NCI-H146 treated with DMSO at 0.1 percent for 48 hours (cell line): ENCODE measurements at regions not wholly inside any gene's neighbourhood (a gene's known extent, or its start where the extent isn't known, plus 50 kb on each side); places are given as distances from the start of the nearest gene placed in this dataset.

Experiments used
- DNase-seq: peaks from one replicate; lab custom pipeline; 2025; ENCODE audit not compliant: unreplicated experiment; lab: John Stamatoyannopoulos, UW

DNA sequence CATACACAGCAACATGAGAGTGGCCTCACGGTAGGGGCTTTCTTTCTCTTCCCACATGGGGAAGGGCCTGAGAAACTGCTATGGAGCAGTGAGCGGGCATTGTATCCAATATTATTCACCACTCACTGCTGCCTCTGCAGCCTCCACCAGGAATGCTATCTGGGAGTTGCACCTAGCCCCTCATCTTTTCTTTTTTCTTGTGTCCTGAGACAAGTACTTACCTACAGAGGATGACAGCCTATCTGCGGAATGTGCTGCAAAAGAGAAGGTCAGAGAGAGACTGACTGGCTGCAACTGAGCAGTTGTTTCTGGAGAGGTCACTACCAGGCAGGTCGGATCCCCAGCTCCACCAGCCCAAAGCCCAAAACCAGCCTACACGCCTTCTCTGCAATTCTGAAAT is 52.1 kb upstream of the HTATIP2 start:
- DNase-seq: no peak

DNA sequence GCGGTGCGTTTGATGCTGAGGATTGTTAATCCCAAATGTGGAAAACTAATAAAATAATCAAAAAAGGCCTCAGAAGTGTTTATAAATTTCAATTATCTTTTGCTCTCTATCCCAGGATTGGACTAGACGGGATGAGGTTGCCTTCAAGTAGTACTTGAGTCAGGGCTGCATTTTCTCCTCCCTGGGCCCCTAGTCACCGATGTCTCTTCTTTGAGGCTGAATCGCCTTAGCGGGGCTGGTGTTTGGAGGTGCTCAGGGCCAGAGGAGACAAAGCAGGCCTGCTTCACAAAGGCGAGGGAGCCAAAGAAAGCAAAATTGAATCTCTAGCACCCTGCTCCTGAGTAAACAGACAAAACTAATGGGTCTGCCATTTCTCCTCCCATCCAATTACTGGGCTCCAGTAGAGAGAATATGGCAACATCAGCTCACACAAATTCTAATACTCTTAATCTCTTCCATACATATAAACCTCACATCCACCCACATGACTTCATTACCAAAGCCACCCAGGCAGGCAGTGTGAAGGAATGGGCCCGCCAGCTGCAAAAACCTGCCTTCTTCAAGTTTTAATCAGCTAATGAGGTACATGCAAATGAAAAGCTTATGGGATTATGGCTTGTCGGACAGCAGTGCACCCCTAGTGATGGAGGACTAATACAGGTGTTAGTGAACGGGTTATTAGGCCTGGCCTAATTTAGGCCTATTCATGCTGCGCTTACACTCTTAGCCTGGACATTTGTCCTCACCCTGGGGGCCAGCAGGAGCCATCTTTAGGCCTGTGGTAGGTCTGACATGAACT is 52.7 kb upstream of the HTATIP2 start:
- peak; percentile 60 for DNase-seq

DNA sequence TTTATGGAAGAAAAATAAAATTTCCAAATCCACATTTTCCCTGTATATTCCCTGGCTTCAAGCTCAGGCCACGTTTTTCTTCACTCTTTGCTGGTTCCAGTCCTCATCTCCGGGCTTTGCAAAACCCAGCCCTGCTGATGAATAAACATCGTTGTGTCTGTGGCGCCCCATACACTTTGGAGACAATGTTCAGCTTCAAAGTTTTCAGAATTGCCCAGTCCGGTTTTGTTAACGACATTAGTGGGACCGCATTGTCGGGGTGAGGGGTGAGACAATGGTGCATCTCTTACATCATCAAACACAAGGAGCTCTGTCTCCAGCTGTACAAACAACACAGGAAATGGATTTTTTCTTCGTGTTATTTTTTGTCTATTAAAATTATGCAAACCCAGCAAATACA is 53.4 kb upstream of the HTATIP2 start:
- DNase-seq: peak; percentile 54

DNA sequence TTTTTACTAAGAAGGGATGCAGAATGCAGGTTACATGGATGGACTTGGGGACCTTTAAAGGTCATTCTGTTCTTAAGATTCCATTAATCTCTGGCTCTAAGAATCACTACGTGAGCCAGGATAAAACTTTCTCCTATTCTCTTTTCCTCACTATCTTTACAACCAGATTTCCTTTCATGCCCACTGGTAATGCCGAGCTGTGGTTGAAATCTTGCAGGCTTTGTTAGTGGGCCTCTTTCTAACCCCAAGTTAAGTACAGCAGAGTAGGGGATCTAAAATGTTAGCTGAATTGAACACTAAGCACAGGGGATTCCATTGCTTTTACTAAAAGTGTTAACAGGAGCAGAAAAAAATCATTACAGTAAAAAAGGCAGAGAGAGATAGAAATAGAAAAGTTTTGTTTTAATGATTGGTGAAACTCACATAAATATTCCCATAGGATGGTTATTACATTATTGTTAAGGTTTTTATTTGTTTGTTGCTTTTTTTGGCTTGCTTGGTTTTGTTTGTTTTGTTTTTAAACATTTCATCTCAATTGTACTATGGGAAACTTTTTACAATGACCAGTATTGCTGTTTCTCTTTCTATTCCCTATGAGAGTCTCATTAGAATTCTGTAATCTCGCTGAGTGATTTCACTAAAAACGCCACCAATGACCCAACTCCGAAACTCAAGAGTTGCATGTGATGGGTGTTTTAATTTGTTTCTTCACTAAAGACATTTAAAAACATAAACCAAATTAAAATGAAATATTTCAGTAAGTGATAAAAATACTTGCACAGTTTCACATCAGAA is 54.1 kb upstream of the HTATIP2 start:
- DNase-seq: no peak

DNA sequence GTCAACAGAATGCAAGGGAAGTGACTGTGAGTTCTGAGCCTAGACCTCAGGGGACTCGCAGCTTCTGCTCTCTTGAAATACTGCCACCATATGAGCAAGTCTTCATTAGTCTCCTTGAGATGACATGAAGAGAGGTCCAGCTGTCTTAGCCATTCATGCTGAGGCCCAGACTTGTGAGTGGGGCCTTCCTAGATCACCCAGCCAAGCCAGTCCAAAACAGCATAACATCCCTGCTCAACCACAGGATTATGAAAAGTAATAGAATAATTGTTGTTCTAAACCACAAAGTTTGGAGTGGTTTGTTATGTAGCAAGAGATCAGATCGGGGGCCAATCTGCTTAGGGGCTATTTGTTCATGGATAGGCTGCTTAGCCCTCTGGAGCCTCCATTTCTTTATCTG is 54.9 kb upstream of the HTATIP2 start:
- no peak for DNase-seq

DNA sequence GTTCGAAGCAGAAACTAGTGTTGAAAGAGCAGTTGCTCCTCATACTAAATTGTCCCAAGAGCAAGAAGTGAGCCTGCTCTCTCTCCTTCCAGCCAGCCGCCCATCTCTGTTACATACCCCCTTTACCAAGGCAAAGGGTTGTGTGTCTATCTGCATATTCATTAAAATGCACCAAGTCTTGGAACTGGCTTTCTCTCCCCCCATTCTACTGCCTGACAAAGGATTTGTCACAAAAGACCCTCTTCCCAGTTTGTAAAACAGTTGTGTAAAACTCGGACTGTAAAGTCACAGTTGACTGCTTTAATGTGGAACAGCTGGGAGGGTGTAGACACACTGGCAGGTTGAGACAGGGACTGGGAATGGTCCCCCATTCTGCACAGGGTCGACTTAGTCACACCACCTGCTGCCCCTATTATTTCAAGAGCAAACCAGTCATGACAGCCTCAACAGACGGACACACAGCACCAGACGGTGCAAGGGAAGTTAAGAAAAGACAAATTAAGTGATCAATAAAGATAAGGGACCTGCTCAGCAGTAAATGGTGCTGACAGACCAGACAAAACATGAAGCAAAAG is 60.0 kb upstream of the HTATIP2 start:
- peak; percentile 69 for DNase-seq

DNA sequence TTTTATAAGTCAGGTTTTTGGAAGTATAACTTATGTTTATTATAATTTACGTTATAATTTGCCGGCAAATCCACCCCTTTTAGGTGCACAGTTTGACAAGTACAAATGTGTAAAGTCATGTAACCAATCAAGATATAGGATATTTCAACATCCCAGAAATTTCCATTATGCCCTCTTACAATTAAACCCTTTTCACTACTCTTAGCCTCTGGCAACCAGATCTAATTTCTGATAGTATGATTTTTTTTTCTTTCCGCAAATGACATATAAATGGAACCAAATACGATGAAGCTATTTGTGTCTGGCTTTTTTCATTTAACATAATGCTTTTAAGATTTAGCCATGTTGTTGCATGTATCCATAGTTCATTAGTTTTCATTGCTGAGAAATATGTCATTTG is 69.5 kb upstream of the HTATIP2 start:
- no peak for DNase-seq

DNA sequence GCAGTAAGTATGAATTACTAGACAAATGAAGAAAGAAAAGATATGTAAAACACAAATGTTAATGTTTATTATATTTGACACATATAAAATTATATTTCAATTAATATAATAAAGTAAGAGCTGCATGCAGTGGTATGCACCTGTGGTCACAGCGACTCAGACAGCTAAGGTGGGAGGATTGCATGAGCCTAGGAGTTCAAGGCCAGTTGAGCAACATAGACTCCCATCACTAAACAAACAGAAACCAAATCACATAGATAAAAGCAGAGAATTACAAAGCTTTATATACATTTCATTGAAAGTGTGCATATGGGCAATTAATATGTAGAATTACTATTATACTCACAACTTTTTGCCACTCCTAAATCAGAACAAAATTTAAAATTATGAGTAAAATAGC is 70.0 kb upstream of the HTATIP2 start:
- DNase-seq: no peak

DNA sequence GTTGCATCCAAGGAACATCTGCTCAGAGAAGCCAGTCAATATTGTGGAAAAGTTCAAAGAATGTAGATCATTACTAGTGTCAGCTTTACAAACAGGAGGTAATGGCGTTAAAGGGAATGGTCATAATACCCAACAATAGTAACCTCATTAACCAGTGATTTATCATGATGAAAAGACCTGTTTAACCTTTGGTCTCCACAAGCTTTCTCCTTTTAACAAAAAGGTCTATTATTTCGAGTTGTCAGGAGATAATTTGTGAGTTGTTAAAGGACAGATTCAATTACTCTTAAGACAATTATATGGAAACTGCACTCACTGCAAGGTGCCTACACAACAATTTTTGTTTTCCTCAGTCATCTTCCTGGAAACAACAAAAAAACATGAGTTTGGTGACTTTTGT is 73.8 kb upstream of the HTATIP2 start:
- peak; percentile 97 for DNase-seq

DNA sequence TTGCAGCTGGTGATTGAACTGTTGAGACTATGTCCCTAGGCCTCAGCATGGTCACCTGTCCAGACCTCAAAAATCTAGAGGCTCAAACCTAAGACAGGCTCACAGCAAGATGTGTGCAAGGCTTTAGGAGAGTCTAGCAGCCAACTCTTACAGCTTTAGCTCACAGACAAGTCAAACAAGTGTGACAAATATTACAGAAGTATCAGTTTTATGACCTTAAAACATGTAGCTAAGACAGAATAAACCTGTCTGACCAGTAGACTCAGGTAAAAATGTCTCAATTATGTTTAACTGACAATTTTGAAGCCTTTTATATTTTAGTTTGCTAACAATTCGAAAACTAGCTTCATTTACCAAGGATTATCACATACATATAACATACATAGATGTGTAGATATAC is 80.0 kb upstream of the HTATIP2 start:
- no peak for DNase-seq

DNA sequence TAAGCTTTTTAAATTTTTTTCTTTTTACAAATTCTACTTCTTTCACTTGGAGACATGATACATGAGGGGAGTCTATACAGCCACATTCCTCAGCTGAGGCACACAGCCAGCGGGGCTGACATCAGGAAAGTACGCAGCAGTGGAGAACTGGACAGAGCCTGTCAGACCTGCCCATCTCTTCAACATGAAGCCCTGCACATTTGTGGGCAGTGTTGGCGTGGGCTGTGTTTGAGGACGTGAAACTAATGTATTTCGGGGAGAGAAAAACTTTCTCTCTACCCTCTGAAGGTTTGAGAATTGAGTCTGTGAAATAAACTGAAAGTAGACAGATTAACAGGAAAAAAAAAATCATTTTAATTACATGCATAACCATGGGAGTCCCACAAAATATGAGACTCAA is 84.8 kb upstream of the HTATIP2 start:
- no peak for DNase-seq

DNA sequence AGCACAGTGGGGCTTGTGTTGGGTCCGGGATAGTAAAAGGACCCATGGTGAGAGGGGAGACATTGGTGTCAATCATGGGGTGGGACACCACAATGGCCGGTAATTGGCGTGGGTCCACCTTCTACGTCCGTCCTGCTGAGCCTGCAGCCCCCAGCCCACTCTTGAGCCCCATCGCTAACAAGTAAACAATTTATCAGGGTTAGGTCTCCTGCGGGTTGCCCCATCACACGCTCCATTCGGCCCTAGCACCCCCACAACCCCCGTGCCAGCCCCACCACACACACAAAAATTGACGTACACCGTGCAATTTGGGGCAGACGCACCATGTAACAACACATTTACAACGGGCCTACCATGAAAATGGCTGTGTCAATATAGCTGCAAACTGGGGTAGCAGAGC is 86.5 kb upstream of the HTATIP2 start:
- DNase-seq: no peak

DNA sequence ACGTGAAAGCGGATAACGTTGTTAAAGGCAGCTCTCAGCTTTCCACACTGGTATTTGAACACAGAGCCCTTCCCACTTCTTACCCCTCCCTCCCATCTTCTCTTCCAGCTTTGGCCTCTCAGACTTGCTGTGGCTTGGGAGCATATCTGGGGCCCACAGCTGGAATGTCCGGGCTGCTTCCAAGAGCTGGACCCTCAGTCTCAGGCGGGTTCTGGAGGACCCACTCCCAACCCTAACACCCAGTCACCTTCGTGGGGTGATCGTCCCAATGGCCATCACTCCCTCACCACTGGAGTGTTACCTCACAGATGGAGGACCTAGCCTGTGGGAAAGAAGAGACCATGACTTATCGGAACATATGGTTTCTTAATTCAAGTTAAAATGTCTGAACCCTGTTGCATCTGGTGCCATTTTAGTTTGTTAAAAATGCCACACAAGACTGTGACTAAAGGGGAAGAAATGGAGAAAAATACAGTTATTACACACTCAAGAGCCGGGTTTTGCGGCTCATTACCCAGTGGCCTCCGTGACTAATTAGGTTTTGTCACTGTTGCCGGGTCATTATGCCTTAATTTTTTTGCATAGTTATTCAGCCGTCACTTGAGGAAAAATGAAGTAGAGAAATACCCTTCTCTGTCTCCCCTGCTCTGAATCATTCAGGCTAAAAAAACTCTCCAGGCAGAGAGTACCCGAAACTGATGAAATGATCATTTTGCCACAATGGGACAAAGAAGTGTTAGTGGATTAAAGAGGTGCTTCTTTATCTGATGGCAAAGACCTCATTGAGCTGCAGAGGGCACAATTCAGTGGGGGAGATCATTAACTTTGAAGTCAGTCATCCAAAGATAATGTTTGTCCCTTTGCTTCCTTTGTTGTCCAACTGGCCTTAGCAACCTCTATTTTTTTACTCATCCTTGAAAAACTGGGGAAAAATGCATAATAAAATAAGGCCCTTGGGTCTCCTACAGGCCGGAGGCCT is 87.2 kb upstream of the HTATIP2 start:
- no peak for DNase-seq

DNA sequence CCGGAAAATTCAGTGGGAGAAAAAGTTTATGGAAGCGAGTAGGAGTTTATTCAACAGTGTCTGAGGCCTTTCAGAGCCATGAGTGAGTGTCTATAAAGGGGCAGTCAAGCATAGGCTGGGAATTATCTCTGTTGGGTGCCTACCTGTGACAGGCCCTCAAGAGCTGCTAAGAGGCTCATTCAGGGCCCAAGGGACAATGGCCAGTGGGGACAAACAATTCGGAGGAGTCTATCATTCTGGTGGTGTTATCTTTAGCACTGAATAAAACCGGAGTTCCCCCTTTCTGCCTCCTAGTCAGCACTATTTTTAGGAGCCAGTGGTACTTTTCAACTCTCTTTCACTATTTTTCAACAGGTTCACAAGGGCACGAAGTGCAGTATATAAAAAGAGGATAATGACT is 89.5 kb upstream of the HTATIP2 start:
- DNase-seq: peak; percentile 51

DNA sequence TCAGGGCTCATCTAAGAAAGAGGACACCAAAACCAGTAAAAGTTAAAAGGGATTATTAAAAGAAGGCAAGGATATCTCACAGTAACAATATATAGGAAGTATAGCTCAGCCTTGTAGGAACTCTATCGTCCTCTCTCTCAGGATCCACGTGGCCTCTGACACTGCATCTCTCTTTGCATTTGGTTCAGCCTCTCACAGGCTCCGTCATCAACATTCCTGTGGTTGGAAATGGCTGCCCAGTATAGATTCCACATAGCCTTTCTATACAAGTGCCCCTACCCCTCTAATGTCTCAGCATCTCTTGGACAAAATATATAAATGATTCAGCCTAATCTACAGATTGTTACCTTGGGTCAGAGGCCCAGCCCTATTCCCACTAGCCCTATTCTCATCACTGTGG is 101.3 kb upstream of the DBX1 start:
- DNase-seq: no peak

DNA sequence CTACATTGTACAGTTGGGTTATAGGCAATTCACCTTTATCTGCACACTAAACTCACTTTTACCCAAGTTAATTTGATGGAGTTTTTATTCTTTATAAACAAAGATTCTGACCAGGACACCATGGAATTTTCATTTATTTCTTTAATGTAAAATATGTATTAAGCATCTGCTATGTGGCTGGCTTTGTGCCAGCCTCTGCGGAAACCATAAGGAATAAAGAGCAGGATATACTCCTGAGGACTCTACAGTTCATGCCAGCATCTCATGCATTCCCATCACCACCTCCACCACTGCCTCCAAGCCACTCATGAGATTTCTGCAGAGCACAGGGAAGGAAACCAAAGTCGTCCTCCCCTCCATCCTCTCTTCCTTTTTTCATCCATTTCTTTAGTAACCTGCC is 100.0 kb upstream of the DBX1 start:
- no peak for DNase-seq

DNA sequence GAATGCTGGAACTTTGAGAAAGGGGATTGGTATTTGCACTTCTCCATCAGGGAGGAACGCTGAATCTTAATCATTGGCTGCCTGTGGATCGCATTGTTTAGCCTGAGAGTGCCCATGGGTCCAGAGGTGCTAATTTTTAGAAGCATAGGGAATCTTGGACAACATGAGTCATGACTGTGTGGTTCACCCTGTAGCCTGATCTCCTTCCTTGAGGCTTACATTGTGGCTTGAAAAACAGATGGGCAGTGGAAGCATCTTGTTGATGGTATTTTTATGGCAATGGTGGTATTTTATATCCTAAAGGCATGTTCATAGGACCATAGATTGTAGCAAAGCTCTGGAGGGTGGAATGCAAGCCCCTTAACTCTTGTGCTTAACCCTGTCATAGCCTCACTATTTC is 99.2 kb upstream of the DBX1 start:
- DNase-seq: no peak

DNA sequence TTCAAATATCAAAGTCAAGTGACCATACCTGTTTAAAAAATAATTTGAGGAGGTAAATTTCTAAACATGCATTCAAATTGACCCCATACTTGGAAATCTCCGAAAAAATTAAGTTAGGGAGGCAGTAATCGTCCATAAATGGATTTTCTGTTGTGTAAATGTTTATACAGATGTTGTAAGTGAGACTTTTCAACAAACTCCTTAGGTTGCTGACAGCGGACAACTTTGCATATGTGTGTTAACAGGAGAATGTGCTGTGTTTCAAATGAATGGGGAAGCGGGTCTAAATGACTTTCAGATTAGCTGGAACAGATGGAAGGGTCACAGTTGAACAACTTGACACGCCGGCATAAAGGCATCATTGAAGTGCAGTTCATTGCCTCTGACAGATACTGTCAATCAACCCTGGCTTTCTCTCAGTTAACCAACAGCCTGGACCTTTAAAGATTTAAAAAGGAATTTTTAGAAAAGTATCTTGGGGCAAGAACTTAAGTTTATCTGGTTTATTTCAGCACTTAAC is 98.2 kb upstream of the DBX1 start:
- DNase-seq: no peak

DNA sequence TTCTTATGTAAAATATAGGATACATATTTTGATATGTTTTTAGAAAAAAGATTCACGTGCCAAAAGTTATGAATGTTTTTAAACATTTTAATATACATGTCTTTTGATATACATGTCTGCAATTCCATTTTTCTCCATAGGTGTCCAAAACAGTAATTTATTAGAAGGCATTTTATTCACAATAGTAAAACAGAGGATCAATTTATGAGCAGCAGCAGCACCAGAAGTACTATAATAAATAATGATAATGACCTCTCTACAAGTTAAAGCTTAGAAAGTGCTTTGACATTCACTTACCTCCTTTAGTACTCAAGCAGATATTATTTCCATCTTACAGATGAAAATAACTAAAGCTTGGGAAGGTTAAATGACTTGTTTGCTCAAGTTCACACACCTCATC is 96.7 kb upstream of the DBX1 start:
- DNase-seq: no peak

DNA sequence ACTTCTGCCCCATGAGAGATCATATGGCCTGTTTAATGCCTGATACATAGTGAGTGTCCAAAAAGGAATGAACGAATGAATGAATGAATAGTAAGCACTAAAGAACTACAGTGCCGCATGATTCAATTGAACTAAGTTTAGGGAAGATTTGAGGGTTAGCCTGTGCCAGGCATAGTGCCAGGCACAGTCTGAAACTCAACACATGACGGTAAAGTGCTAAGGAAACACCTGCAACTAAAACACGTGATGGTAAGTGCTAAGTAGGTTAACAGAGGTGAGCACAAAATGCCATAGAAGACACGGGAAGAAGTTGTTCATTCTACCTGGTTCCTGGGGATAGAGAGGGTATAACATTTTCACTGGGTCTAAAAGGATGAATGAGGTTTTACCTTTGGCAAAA is 93.5 kb upstream of the DBX1 start:
- DNase-seq: no peak

DNA sequence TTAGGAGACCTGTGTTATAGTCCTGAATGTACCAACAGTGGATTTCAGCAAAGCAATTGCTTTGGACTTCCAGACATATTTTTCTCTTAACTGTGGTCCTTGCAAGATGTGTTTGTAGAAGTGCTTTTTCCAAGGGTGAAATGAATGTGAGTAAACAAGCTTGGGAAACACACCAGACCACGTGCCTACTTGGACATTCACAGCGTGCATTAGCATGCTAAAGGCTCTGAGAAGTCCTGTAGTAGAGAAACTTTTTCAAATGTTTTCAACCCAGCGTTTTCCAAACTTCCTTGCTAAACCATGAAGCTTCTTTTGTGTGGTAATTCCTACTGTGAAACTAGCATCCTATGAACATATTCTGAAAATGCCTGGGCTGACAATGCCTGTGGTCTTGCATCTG is 91.2 kb upstream of the DBX1 start:
- DNase-seq: no peak
